ENCODE measurements at regions not wholly inside any gene's neighbourhood (a gene's known extent, or its start where the extent isn't known, plus 50 kb on each side); places are given as distances from the start of the nearest gene placed in this dataset.

- TF ChIP-seq ZNF134 (CRISPR knock-in tag; conservative IDR thresholded peaks at IDR 0.05) (no peak), TCF3 (CRISPR knock-in tag; IDR thresholded peaks at IDR 0.05) (peak; percentile 100), HEY1 (CRISPR knock-in tag; IDR thresholded peaks at IDR 0.05; ENCODE audit: borderline replicate concordance) (no peak), COPS2 (conservative IDR thresholded peaks at IDR 0.05) (no peak), RCOR1 (IDR thresholded peaks at IDR 0.05; ENCODE audit: borderline replicate concordance in 1 of 2, low read depth in 2 of 2, low read length in 2 of 2) (peak; percentile 66 to 91), TBL1XR1 (IDR thresholded peaks at IDR 0.05; ENCODE audit: low read length in 2 of 2) (peak; percentile 93), GTF2E2 (tag; IDR thresholded peaks at IDR 0.05) (no peak), ZNF12 (CRISPR knock-in tag; IDR thresholded peaks at IDR 0.05) (no peak), MAZ (CRISPR knock-in tag; conservative IDR thresholded peaks at IDR 0.05 in 1 of 2, IDR thresholded peaks at IDR 0.05 in 1 of 2) (peak; percentile 33 to 61; a peak in 2 of 4 replicates), ZNF277 (CRISPR knock-in tag; IDR thresholded peaks at IDR 0.05; ENCODE audit: borderline replicate concordance) (no peak), CBFA2T3 (IDR thresholded peaks at IDR 0.05) (peak; percentile 99), TFE3 (CRISPR knock-in tag; IDR thresholded peaks at IDR 0.05) (no peak), MBD2 (IDR thresholded peaks at IDR 0.05; ENCODE audit: borderline replicate concordance, low read depth) (peak; percentile 38), BDP1 (IDR thresholded peaks at IDR 0.05; ENCODE audit: insufficient read depth, insufficient read length) (no peak), POLR2H (tag; IDR thresholded peaks at IDR 0.05; ENCODE audit: low read depth) (no peak), CHCHD3 (CRISPR knock-in tag; IDR thresholded peaks at IDR 0.05) (no peak), ZNF165 (CRISPR knock-in tag; IDR thresholded peaks at IDR 0.05; ENCODE audit: borderline replicate concordance) (no peak), EP400 (IDR thresholded peaks at IDR 0.05) (peak; percentile 19; the same call in 1 of the 2 replicates)
- TF ChIP-seq, protein P1, sequence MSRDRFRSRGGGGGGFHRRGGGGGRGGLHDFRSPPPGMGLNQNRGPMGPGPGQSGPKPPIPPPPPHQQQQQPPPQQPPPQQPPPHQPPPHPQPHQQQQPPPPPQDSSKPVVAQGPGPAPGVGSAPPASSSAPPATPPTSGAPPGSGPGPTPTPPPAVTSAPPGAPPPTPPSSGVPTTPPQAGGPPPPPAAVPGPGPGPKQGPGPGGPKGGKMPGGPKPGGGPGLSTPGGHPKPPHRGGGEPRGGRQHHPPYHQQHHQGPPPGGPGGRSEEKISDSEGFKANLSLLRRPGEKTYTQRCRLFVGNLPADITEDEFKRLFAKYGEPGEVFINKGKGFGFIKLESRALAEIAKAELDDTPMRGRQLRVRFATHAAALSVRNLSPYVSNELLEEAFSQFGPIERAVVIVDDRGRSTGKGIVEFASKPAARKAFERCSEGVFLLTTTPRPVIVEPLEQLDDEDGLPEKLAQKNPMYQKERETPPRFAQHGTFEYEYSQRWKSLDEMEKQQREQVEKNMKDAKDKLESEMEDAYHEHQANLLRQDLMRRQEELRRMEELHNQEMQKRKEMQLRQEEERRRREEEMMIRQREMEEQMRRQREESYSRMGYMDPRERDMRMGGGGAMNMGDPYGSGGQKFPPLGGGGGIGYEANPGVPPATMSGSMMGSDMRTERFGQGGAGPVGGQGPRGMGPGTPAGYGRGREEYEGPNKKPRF (IDR thresholded peaks at IDR 0.05; ENCODE audit: low read depth, low read length) = no peak
- TF ChIP-seq, protein P2, sequence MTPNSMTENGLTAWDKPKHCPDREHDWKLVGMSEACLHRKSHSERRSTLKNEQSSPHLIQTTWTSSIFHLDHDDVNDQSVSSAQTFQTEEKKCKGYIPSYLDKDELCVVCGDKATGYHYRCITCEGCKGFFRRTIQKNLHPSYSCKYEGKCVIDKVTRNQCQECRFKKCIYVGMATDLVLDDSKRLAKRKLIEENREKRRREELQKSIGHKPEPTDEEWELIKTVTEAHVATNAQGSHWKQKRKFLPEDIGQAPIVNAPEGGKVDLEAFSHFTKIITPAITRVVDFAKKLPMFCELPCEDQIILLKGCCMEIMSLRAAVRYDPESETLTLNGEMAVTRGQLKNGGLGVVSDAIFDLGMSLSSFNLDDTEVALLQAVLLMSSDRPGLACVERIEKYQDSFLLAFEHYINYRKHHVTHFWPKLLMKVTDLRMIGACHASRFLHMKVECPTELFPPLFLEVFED (CRISPR knock-in tag; conservative IDR thresholded peaks at IDR 0.05) = no peak
- TF ChIP-seq, protein P3, sequence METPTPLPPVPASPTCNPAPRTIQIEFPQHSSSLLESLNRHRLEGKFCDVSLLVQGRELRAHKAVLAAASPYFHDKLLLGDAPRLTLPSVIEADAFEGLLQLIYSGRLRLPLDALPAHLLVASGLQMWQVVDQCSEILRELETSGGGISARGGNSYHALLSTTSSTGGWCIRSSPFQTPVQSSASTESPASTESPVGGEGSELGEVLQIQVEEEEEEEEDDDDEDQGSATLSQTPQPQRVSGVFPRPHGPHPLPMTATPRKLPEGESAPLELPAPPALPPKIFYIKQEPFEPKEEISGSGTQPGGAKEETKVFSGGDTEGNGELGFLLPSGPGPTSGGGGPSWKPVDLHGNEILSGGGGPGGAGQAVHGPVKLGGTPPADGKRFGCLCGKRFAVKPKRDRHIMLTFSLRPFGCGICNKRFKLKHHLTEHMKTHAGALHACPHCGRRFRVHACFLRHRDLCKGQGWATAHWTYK (CRISPR knock-in tag; IDR thresholded peaks at IDR 0.05) = 0 out of 2 replicates have a peak, but pooled peaks have one; percentile 52
These were observed 121.6 kb upstream of the MRPS22 start (continued) for GRCh38 chr3:139222100-139222657.
